Stimulated activated CD4-positive, alpha-beta T cell treated with anti-CD3 and anti-CD28 coated beads, Interleukin-15, amount 100 ng/mL, for 24 hours (primary cell): ENCODE measurements at regions not wholly inside any gene's neighbourhood (a gene's known extent, or its start where the extent isn't known, plus 50 kb on each side); places are given as distances from the start of the nearest gene placed in this dataset.
"Not testable (repeated sequence)": the region's sequence is repeated elsewhere in the genome, so short reads cannot be mapped to it uniquely, and the experiment has no call there.

Source experiments
- DNase-seq: peaks from one replicate; pipeline ENCODE4 v3.0.0-alpha.2; 2020

GRCh38 chr12:75751769-75752471 is 240.5 kb upstream of the KRR1 start:
- DNase-seq = no peak

- DNase-seq = no peak
These were observed 239.4 kb upstream of the KRR1 start for GRCh38 chr12:75750716-75751306.

GRCh38 chr12:75748990-75749389 is 237.6 kb upstream of the KRR1 start:
- DNase-seq = not testable (repeated sequence)

- DNase-seq = no peak
These were observed 236.7 kb upstream of the KRR1 start for GRCh38 chr12:75748136-75748535.

- DNase-seq = no peak
These were observed 236.2 kb upstream of the KRR1 start for GRCh38 chr12:75747572-75748021.

GRCh38 chr12:75746621-75747020 is 235.2 kb upstream of the KRR1 start:
- no peak for DNase-seq

GRCh38 chr12:75744607-75745256 is 233.3 kb upstream of the KRR1 start:
- no peak for DNase-seq

GRCh38 chr12:75742961-75743360 is 231.6 kb upstream of the KRR1 start:
- no peak for DNase-seq

GRCh38 chr12:75742048-75742447 is 230.6 kb upstream of the KRR1 start:
- no peak for DNase-seq

- DNase-seq = no peak
These were observed 228.5 kb upstream of the KRR1 start for GRCh38 chr12:75739912-75740311.

GRCh38 chr12:75739098-75739497 is 227.7 kb upstream of the KRR1 start:
- peak; percentile 5 for DNase-seq

- peak; percentile 61 for DNase-seq
These were observed 227.1 kb upstream of the KRR1 start for GRCh38 chr12:75738486-75738885.

- no peak for DNase-seq
These were observed 224.4 kb upstream of the KRR1 start for GRCh38 chr12:75735853-75736252.

GRCh38 chr12:75728826-75729225 is 217.4 kb upstream of the KRR1 start:
- DNase-seq = no peak

- DNase-seq = no peak
These were observed 216.2 kb upstream of the KRR1 start for GRCh38 chr12:75727577-75727976.

- DNase-seq = no peak
These were observed 214.2 kb upstream of the KRR1 start for GRCh38 chr12:75725521-75726111.

GRCh38 chr12:75724928-75725312 is 213.5 kb upstream of the KRR1 start:
- no peak for DNase-seq

GRCh38 chr12:75724307-75724927 is 213.0 kb upstream of the KRR1 start:
- DNase-seq = no peak

- DNase-seq = peak; percentile 32
These were observed 211.3 kb upstream of the KRR1 start for GRCh38 chr12:75722714-75723200.

GRCh38 chr12:75721796-75722195 is 210.4 kb upstream of the KRR1 start:
- DNase-seq = no peak

GRCh38 chr12:75720812-75721641 is 209.6 kb upstream of the KRR1 start:
- DNase-seq = no peak

- no peak for DNase-seq
These were observed 206.5 kb upstream of the KRR1 start for GRCh38 chr12:75717902-75718301.
